ENCODE measurements at regions not wholly inside any gene's neighbourhood (a gene's known extent, or its start where the extent isn't known, plus 50 kb on each side); places are given as distances from the start of the nearest gene placed in this dataset.

DNA sequence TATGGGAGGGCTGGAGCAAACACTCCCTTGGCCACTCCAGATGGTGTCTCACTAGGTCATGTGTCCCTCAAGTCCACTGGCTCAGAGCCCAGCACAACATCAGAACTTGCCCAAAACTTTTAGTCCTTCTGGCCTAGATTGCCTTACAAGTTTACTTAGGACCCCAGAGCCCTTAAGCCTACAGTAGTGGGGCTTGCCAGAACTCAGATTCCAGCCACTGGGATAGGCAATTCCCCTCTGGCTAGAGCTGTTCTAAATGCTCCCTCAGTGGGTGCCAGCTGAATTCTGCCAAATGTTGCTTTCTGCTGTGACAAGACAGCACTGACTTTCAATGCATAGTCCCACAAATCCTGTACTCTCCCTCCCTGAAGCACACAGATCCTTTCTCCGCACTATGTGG, 331.1 kb downstream of the HTR7 start:
- TF ChIP-seq, protein P1, sequence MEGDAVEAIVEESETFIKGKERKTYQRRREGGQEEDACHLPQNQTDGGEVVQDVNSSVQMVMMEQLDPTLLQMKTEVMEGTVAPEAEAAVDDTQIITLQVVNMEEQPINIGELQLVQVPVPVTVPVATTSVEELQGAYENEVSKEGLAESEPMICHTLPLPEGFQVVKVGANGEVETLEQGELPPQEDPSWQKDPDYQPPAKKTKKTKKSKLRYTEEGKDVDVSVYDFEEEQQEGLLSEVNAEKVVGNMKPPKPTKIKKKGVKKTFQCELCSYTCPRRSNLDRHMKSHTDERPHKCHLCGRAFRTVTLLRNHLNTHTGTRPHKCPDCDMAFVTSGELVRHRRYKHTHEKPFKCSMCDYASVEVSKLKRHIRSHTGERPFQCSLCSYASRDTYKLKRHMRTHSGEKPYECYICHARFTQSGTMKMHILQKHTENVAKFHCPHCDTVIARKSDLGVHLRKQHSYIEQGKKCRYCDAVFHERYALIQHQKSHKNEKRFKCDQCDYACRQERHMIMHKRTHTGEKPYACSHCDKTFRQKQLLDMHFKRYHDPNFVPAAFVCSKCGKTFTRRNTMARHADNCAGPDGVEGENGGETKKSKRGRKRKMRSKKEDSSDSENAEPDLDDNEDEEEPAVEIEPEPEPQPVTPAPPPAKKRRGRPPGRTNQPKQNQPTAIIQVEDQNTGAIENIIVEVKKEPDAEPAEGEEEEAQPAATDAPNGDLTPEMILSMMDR (IDR thresholded peaks at IDR 0.05; ENCODE audit: low read length): no peak
- no peak for TF ChIP-seq EZH2 (optimal IDR thresholded peaks at IDR 0.05; ENCODE audit: low read depth, low read length)

Measured in MM.1S (cell line).